ENCODE measurements at regions not wholly inside any gene's neighbourhood (a gene's known extent, or its start where the extent isn't known, plus 50 kb on each side); places are given as distances from the start of the nearest gene placed in this dataset.

- H3K27ac ChIP-seq (ENCODE audit: extremely low read depth, low read depth, low read length) = no peak overlapping the region
- FAIRE-seq (no peak), DNase-seq (ENCODE audit: extremely low read depth in 1 of 4, low spot score in 3 of 4) (no peak), ATAC-seq (no peak)
- in situ Hi-C loops (cut with MboI) = no loop called here
- no peaks in the 10 kb centered on the region for H3K9me3 ChIP-seq (replicated peaks; ENCODE audit: control insufficient read depth, insufficient read depth, low read depth, low read length)
- ChIA-PET CTCF (ENCODE audit: low intra/inter-chr PET ratio) (no interaction called here), POLR2A (no interaction called here)
- TF ChIP-seq PML (IDR thresholded peaks at IDR 0.05; ENCODE audit: low read length) (no peak), ARID4B (CRISPR knock-in tag; IDR thresholded peaks at IDR 0.05) (no peak), HDAC3 (IDR thresholded peaks at IDR 0.05; ENCODE audit: borderline replicate concordance, partially characterized antibody) (no peak), ARNT (IDR thresholded peaks at IDR 0.05) (no peak), BHLHE40 (IDR thresholded peaks at IDR 0.05; ENCODE audit: low read length) (no peak), DDX20 (tag; IDR thresholded peaks at IDR 0.05; ENCODE audit: low read depth) (no peak), KLF13 (tag; IDR thresholded peaks at IDR 0.05; ENCODE audit: borderline replicate concordance, low read depth) (no peak), KAT2B (IDR thresholded peaks at IDR 0.05; ENCODE audit: low read depth, low read length) (no peak), ZNF41 (CRISPR knock-in tag; conservative IDR thresholded peaks at IDR 0.05) (no peak)
- no peak overlapping the region for H3K9ac ChIP-seq (ENCODE audit: insufficient read depth in 1 of 2, low read depth in 2 of 2, low read length in 2 of 2)
- H3K79me2 ChIP-seq (ENCODE audit: control insufficient read depth, insufficient read depth, low read length) = no peaks in the 10 kb centered on the region
- no peaks in the 10 kb centered on the region for H3K36me3 ChIP-seq (ENCODE audit: control insufficient read depth, insufficient read depth, low read length)
- no peaks in the 10 kb centered on the region for H3K9me1 ChIP-seq (ENCODE audit: control insufficient read depth, insufficient read depth, low read length)
- no peaks in the 10 kb centered on the region for H3K4me1 ChIP-seq (replicated peaks in 1 of 2; ENCODE audit: control insufficient read depth in 2 of 2, insufficient read depth in 2 of 2, low read length in 2 of 2)
- H2AFZ ChIP-seq (ENCODE audit: low read depth, low read length) = no peak overlapping the region
- no TSS peak for BruUV-seq (replicated peaks)
- no peaks in the 10 kb centered on the region for H4K20me1 ChIP-seq (replicated peaks; ENCODE audit: control insufficient read depth, insufficient read depth, low read length)
- intact Hi-C loops (cut with micrococcal nuclease) = no loop called here
- no peak overlapping the region for H3K4me3 ChIP-seq
- no peak overlapping the region for H3K4me2 ChIP-seq (ENCODE audit: insufficient read depth, low read length)
- no peaks in the 10 kb centered on the region for H3K27me3 ChIP-seq (ENCODE audit: control insufficient read depth in 2 of 2, insufficient read depth in 2 of 2, low read length in 2 of 2)
Measured at GRCh38 chr14:88092529-88092928, 87.6 kb downstream of the GPR65 start.
